ENCODE measurements at regions not wholly inside any gene's neighbourhood (a gene's known extent, or its start where the extent isn't known, plus 50 kb on each side); places are given as distances from the start of the nearest gene placed in this dataset.

GRCh38 chr6:1190366-1190765, 121.5 kb upstream of the FOXQ1 start:
- Mint-ChIP-seq H3K27ac (ENCODE audit: unreplicated experiment) (no peak overlapping the region), H3K4me1 (ENCODE audit: low read depth, unreplicated experiment) (no peaks in the 10 kb centered on the region), H3K4me3 (ENCODE audit: low read depth, unreplicated experiment) (no peak overlapping the region), H3K27me3 (ENCODE audit: unreplicated experiment) (no peaks in the 10 kb centered on the region), H3K9me3 (ENCODE audit: low read depth, unreplicated experiment) (peaks cover 3% of the 10 kb centered on the region), H3K36me3 (ENCODE audit: insufficient read depth, unreplicated experiment) (no peaks in the 10 kb centered on the region)
- BruUV-seq (replicated peaks) = no TSS peak
- CTCF ChIA-PET = no interaction called here
- TF ChIP-seq CTCF (IDR thresholded peaks at IDR 0.05; ENCODE audit: unreplicated experiment) = no peak
- peak; percentile 41 for DNase-seq
- intact Hi-C loops (cut with micrococcal nuclease; ENCODE audit: unreplicated experiment) = no loop called here

- no peaks in the 10 kb centered on the region for H3K9me3 Mint-ChIP-seq (ENCODE audit: low read depth, unreplicated experiment)
- intact Hi-C loops (cut with micrococcal nuclease; ENCODE audit: unreplicated experiment) = no loop called here
- TF ChIP-seq CTCF (IDR thresholded peaks at IDR 0.05; ENCODE audit: unreplicated experiment) = no peak
- CTCF ChIA-PET = no interaction called here
- no peak overlapping the region for H3K4me3 Mint-ChIP-seq (ENCODE audit: low read depth, unreplicated experiment)
- no peak for DNase-seq
- no TSS peak for BruUV-seq (replicated peaks)
- H3K27ac Mint-ChIP-seq (ENCODE audit: unreplicated experiment) = no peak overlapping the region
- no peaks in the 10 kb centered on the region for H3K36me3 Mint-ChIP-seq (ENCODE audit: insufficient read depth, unreplicated experiment)
- no peaks in the 10 kb centered on the region for H3K4me1 Mint-ChIP-seq (ENCODE audit: low read depth, unreplicated experiment)
- H3K27me3 Mint-ChIP-seq (ENCODE audit: unreplicated experiment) = no peaks in the 10 kb centered on the region
These were observed 123.7 kb upstream of the FOXQ1 start for GRCh38 chr6:1188199-1188598.

- DNase-seq = no peak
- no peak for TF ChIP-seq CTCF (IDR thresholded peaks at IDR 0.05; ENCODE audit: unreplicated experiment)
- CTCF ChIA-PET = interaction anchor here (0.7 kb wide), 1 partner anchor 138 kb away, joined by 3 read pairs; no protein-coding TSS in a partner anchor
- Mint-ChIP-seq H3K27me3 (ENCODE audit: unreplicated experiment) (no peaks in the 10 kb centered on the region), H3K4me1 (ENCODE audit: low read depth, unreplicated experiment) (no peaks in the 10 kb centered on the region), H3K36me3 (ENCODE audit: insufficient read depth, unreplicated experiment) (no peaks in the 10 kb centered on the region), H3K4me3 (ENCODE audit: low read depth, unreplicated experiment) (no peak overlapping the region), H3K9me3 (ENCODE audit: low read depth, unreplicated experiment) (no peaks in the 10 kb centered on the region), H3K27ac (ENCODE audit: unreplicated experiment) (no peak overlapping the region)
- no TSS peak for BruUV-seq (replicated peaks)
- intact Hi-C loops (cut with micrococcal nuclease; ENCODE audit: unreplicated experiment) = no loop called here
These were observed 124.4 kb upstream of the FOXQ1 start for GRCh38 chr6:1187293-1188131.

GRCh38 chr6:1184318-1184717, 127.6 kb upstream of the FOXQ1 start:
- no peak overlapping the region for H3K4me3 Mint-ChIP-seq (ENCODE audit: low read depth, unreplicated experiment)
- H3K4me1 Mint-ChIP-seq (ENCODE audit: low read depth, unreplicated experiment) = peaks cover 8% of the 10 kb centered on the region
- CTCF ChIA-PET = no interaction called here
- BruUV-seq (replicated peaks) = no TSS peak
- no peak overlapping the region for H3K27ac Mint-ChIP-seq (ENCODE audit: unreplicated experiment)
- no peaks in the 10 kb centered on the region for H3K9me3 Mint-ChIP-seq (ENCODE audit: low read depth, unreplicated experiment)
- no peaks in the 10 kb centered on the region for H3K27me3 Mint-ChIP-seq (ENCODE audit: unreplicated experiment)
- DNase-seq = no peak
- H3K36me3 Mint-ChIP-seq (ENCODE audit: insufficient read depth, unreplicated experiment) = no peaks in the 10 kb centered on the region
- intact Hi-C loops (cut with micrococcal nuclease; ENCODE audit: unreplicated experiment) = loop anchor here (5.0 kb wide), 1 partner anchor 72 kb away; no protein-coding TSS in a partner anchor
- TF ChIP-seq CTCF (IDR thresholded peaks at IDR 0.05; ENCODE audit: unreplicated experiment) = no peak
